Hepatocyte (in vitro differentiated cells): ENCODE measurements at regions not wholly inside any gene's neighbourhood (a gene's known extent, or its start where the extent isn't known, plus 50 kb on each side); places are given as distances from the start of the nearest gene placed in this dataset.

Source experiments
- DNase-seq: peaks from one replicate; pipeline ENCODE4 v3.0.0-alpha.2; 2016; ENCODE audit warnings: low spot score
- H2AFZ ChIP-seq: fragments of 200-600 bp; sonication (generic); 2 replicates; pipeline ENCODE4 v1.6.0; 2016; ENCODE audit warnings: antibody characterized with exemption, mild to moderate bottlenecking
- H3K27ac ChIP-seq: fragments of 200-600 bp; sonication (generic); 2 replicates; pipeline ENCODE4 v1.5.1; 2016; ENCODE audit warnings: mild to moderate bottlenecking
- H3K27me3 ChIP-seq: fragments of 200-600 bp; sonication (generic); 2 replicates; pipeline ENCODE4 v1.6.1; 2016
- H3K36me3 ChIP-seq: fragments of 200-600 bp; sonication (generic); replicated peaks from 2 replicates; pipeline ENCODE4 v1.5.1; 2016; ENCODE audit warnings: low read depth; ENCODE audit not compliant: insufficient read depth
- H3K4me1 ChIP-seq: fragments of 200-600 bp; sonication (generic); 2 replicates; pipeline ENCODE4 v1.5.1; 2016; ENCODE audit warnings: mild to moderate bottlenecking, moderate library complexity; ENCODE audit not compliant: insufficient read depth
- H3K4me2 ChIP-seq: fragments of 200-600 bp; sonication (generic); 2 replicates; pipeline ENCODE4 v1.6.0; 2016
- H3K4me3 ChIP-seq: fragments of 200-600 bp; sonication (generic); 2 replicates; pipeline ENCODE4 v1.5.1; 2016; ENCODE audit warnings: mild to moderate bottlenecking
- H3K79me2 ChIP-seq: fragments of 200-600 bp; sonication (generic); 2 replicates; pipeline ENCODE4 v1.6.0; 2017; ENCODE audit warnings: mild to moderate bottlenecking
- H3K9me2 ChIP-seq: fragments of 200-600 bp; sonication (generic); replicated peaks from 2 replicates; pipeline ENCODE4 v1.6.0; 2017; ENCODE audit warnings: mild to moderate bottlenecking; ENCODE audit not compliant: insufficient read depth
- H3K9me3 ChIP-seq: fragments of 200-600 bp; sonication (generic); 2 replicates; pipeline ENCODE4 v1.5.1; 2016; ENCODE audit warnings: low read depth, mild to moderate bottlenecking
- H4K20me1 ChIP-seq: fragments of 200-600 bp; sonication (generic); 2 replicates; pipeline ENCODE4 v1.6.0; 2016; ENCODE audit warnings: mild to moderate bottlenecking; ENCODE audit not compliant: insufficient read depth, poor library complexity, severe bottlenecking
- EZH2 ChIP-seq: fragments of 200-600 bp; sonication (generic); IDR thresholded peaks from 2 replicates; pipeline ENCODE4 v1.6.1; 2016; ENCODE audit warnings: antibody characterized with exemption, mild to moderate bottlenecking, borderline replicate concordance
- EZH2phosphoT487 ChIP-seq: fragments of 200-600 bp; sonication (generic); IDR thresholded peaks from one replicate; pipeline ENCODE4 v1.6.1; 2018; ENCODE audit warnings: antibody characterized with exemption, mild to moderate bottlenecking, low read depth, moderate library complexity; ENCODE audit not compliant: unreplicated experiment, severe bottlenecking
- WGBS: methylation state at CpG from one replicate; pipeline ENCODE4 v1.1.6; 2016; ENCODE audit warnings: low lambda C conversion rate; ENCODE audit errors: missing lambda C conversion rate; 5-methylcytosine and 5-hydroxymethylcytosine counted together
- TF ChIP-seq, protein P1 (sequence below): fragments of 200-600 bp; sonication (generic); IDR thresholded peaks from 2 replicates; pipeline ENCODE4 v1.5.1; 2016; ENCODE audit warnings: antibody characterized with exemption, mild to moderate bottlenecking; ENCODE audit not compliant: poor library complexity

DNA sequence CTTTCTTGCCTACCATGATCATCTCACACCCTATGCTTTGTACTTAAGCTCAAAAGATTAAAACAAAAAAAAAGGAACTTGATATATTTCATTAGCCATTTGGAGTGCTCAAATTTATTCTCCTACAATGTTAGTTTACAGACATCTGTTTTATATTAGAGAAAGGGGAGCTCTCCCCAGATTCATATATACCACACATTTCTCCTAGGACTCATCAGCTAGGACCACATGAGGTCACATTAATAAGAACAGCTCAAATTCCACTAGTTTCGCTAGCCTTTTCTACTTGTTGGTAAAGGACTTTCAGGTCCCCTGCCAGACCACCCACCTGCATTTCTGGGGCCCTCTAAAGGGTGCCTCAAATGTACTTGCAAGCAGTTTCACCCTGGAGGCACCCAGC is 151.2 kb upstream of the MMADHC start:
- Histone ChIP-seq H4K20me1 (no peaks in the 10 kb centered on the region), H3K36me3 (no peaks in the 10 kb centered on the region), H3K9me2 (no peaks in the 10 kb centered on the region), H3K79me2 (no peaks in the 10 kb centered on the region), H3K27me3 (no peaks in the 10 kb centered on the region), H3K4me2 (no peak overlapping the region), H2AFZ (no peak overlapping the region), H3K27ac (no peak overlapping the region), H3K4me1 (peaks cover 10% of the 10 kb centered on the region), H3K4me3 (no peak overlapping the region), H3K9me3 (no peaks in the 10 kb centered on the region)
- DNase-seq: no peak
- no peak for TF ChIP-seq EZH2phosphoT487
- no peak for TF ChIP-seq EZH2
- TF ChIP-seq, protein P1, sequence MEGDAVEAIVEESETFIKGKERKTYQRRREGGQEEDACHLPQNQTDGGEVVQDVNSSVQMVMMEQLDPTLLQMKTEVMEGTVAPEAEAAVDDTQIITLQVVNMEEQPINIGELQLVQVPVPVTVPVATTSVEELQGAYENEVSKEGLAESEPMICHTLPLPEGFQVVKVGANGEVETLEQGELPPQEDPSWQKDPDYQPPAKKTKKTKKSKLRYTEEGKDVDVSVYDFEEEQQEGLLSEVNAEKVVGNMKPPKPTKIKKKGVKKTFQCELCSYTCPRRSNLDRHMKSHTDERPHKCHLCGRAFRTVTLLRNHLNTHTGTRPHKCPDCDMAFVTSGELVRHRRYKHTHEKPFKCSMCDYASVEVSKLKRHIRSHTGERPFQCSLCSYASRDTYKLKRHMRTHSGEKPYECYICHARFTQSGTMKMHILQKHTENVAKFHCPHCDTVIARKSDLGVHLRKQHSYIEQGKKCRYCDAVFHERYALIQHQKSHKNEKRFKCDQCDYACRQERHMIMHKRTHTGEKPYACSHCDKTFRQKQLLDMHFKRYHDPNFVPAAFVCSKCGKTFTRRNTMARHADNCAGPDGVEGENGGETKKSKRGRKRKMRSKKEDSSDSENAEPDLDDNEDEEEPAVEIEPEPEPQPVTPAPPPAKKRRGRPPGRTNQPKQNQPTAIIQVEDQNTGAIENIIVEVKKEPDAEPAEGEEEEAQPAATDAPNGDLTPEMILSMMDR: no peak
- WGBS: 70% methylated on average over 1 of the region's 1 CpG

DNA sequence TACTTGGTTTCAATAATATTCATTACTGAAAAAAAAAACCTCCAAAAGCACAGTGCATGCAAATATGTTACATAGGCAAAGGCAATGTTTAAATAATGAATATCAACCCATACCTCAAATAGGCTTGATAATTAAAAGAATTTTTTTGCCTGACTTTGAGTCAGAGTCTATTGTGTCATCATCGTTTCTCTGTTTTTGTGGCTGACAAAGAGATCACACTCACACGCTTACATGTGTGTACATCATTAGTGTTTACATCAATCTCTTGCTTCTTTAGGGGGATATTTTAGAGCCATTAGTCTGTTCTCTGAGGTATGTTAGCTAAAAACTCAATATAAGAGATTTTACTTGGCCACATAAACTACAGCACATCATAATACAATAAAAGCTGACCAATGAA is 150.3 kb upstream of the MMADHC start:
- DNase-seq: no peak
- H3K27me3 ChIP-seq: no peaks in the 10 kb centered on the region
- no peaks in the 10 kb centered on the region for H3K36me3 ChIP-seq
- H3K79me2 ChIP-seq: no peaks in the 10 kb centered on the region
- no peaks in the 10 kb centered on the region for H3K9me3 ChIP-seq
- no peak overlapping the region for H3K4me2 ChIP-seq
- H3K4me1 ChIP-seq: peaks cover 10% of the 10 kb centered on the region
- TF ChIP-seq, protein P1: no peak
- TF ChIP-seq EZH2: no peak
- no peak for TF ChIP-seq EZH2phosphoT487
- H4K20me1 ChIP-seq: no peaks in the 10 kb centered on the region
- H3K27ac ChIP-seq: no peak overlapping the region
- 76% methylated on average over 2 of the region's 2 CpGs for WGBS
- H3K9me2 ChIP-seq: no peaks in the 10 kb centered on the region
- no peak overlapping the region for H2AFZ ChIP-seq
- no peak overlapping the region for H3K4me3 ChIP-seq

DNA sequence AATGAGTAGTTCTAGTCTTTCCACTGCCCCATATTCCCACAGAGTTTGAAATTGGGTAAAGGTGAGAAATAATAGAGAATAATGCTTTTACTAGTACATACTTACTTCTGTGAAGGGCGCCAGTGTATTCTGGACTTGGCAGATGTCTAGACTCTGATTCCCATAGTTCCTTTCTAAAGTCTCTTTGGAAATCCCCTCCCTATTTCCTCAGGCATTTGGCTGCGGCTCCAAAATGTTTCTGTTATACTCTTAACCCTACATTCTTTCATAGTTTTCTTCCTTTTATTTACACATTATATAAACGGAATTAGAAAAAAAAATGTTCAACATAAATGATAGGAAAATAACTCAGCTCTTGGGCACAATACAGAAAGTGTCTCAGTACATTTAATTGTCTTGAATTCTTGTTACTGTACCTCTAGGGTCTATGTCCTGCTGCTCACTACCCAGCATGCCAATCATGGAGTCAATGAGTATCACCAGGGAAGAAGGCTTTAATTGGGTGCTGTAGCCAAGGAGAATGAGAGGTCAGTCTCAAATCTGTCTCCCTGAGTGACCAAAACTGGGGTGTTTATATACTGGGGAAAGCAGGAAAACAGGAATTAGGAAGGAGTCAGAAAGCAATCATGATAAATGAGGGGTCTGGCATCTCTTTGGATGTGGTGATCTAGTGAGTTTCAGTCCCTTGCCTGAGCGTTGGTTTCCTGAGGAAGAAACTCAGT is 147.8 kb upstream of the MMADHC start:
- H3K4me3 ChIP-seq: no peak overlapping the region
- H3K9me3 ChIP-seq: no peaks in the 10 kb centered on the region
- H3K4me2 ChIP-seq: no peak overlapping the region
- H2AFZ ChIP-seq: no peak overlapping the region
- H3K27ac ChIP-seq: no peak overlapping the region
- no peaks in the 10 kb centered on the region for H3K9me2 ChIP-seq
- DNase-seq: no peak
- no peaks in the 10 kb centered on the region for H3K27me3 ChIP-seq
- no peaks in the 10 kb centered on the region for H4K20me1 ChIP-seq
- 89% methylated on average over 4 of the region's 4 CpGs for WGBS
- H3K4me1 ChIP-seq: peaks cover 10% of the 10 kb centered on the region
- TF ChIP-seq EZH2 (no peak), EZH2phosphoT487 (no peak)
- TF ChIP-seq, protein P1: no peak
- no peaks in the 10 kb centered on the region for H3K79me2 ChIP-seq
- no peaks in the 10 kb centered on the region for H3K36me3 ChIP-seq
